ENCODE measurements at regions not wholly inside any gene's neighbourhood (a gene's known extent, or its start where the extent isn't known, plus 50 kb on each side); places are given as distances from the start of the nearest gene placed in this dataset.

GRCh38 chr4:125838202-125838601 lies 523.4 kb downstream of the FAT4 start:
- TF ChIP-seq CTCF (IDR thresholded peaks at IDR 0.05 in 4 of 5, conservative IDR thresholded peaks at IDR 0.05 in 1 of 5): no peak
- no peak for TF ChIP-seq POLR2A (IDR thresholded peaks at IDR 0.05)
